ENCODE measurements at regions not wholly inside any gene's neighbourhood (a gene's known extent, or its start where the extent isn't known, plus 50 kb on each side); places are given as distances from the start of the nearest gene placed in this dataset.

DNA sequence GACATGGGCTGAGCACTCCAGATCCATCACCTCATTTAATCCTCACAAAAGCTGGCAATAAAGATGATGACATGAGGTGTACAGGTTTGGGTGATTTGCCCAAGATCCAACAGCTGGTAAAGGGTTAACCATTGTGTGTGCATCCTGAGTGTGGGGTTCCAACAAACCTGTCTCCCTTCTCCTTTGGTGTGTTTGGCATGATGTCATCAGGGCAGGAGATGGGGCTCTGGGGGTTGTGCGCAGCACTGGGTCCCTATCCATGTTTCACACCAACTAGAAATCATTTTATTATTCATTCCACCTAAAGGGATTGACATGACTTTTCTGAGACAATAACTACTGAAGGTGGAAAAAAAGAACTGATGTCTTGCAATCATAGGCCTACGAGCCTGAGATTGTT, 452.5 kb downstream of the SIPA1L2 start:
- no peak for TF ChIP-seq YY1 (IDR thresholded peaks at IDR 0.05; ENCODE audit: low read depth)
- no peak for TF ChIP-seq RAD21 (IDR thresholded peaks at IDR 0.05; ENCODE audit: low read depth)
- no peak for TF ChIP-seq CEBPB (IDR thresholded peaks at IDR 0.05)
- TF ChIP-seq, protein P1, sequence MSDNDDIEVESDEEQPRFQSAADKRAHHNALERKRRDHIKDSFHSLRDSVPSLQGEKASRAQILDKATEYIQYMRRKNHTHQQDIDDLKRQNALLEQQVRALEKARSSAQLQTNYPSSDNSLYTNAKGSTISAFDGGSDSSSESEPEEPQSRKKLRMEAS (IDR thresholded peaks at IDR 0.05) = no peak
- no peak for TF ChIP-seq EGR1 (IDR thresholded peaks at IDR 0.05)
